Neural cell (in vitro differentiated cells): ENCODE measurements at regions not wholly inside any gene's neighbourhood (a gene's known extent, or its start where the extent isn't known, plus 50 kb on each side); places are given as distances from the start of the nearest gene placed in this dataset.

Experiments
- EP300 ChIP-seq: fragments of 450-650 bp; conservative IDR thresholded peaks from 2 replicates; pipeline ENCODE4 v1.6.1; 2014; ENCODE audit warnings: antibody characterized with exemption, mild to moderate bottlenecking, moderate library complexity; ENCODE audit not compliant: poor library complexity, severe bottlenecking
- EZH2 ChIP-seq: fragments of 200-600, 300-800 bp; shearing (Covaris generic), sonication (generic); IDR thresholded peaks from 2 replicates; pipeline ENCODE4 v1.6.1; 2014; ENCODE audit warnings: antibody characterized with exemption, low read length, borderline replicate concordance, mild to moderate bottlenecking; ENCODE audit not compliant: insufficient read depth, poor library complexity, severe bottlenecking
- MXI1 ChIP-seq: fragments of 450-650 bp; conservative IDR thresholded peaks from 2 replicates; pipeline ENCODE4 v1.6.1; 2014; ENCODE audit warnings: antibody characterized with exemption, mild to moderate bottlenecking; ENCODE audit not compliant: poor library complexity, severe bottlenecking
- POLR2AphosphoS5 ChIP-seq: IDR thresholded peaks from 2 replicates; pipeline ENCODE4 v1.6.1; 2012
- SMC3 ChIP-seq: fragments of 450-650 bp; conservative IDR thresholded peaks from 2 replicates; pipeline ENCODE4 v1.6.1; 2014; ENCODE audit warnings: antibody characterized with exemption, mild to moderate bottlenecking, moderate library complexity; ENCODE audit not compliant: poor library complexity
- TAF1 ChIP-seq: IDR thresholded peaks from 2 replicates; pipeline ENCODE4 v1.6.1; 2012; ENCODE audit warnings: low read depth
- TF ChIP-seq, protein P1 (sequence below): fragments of 450-650 bp; IDR thresholded peaks from 2 replicates; pipeline ENCODE4 v1.5.1; 2014; ENCODE audit warnings: antibody characterized with exemption, mild to moderate bottlenecking, moderate library complexity; ENCODE audit not compliant: poor library complexity, severe bottlenecking
- TF ChIP-seq, protein P2 (sequence below): IDR thresholded peaks from 2 replicates; pipeline ENCODE4 v1.6.1; 2012; ENCODE audit warnings: borderline replicate concordance

DNA sequence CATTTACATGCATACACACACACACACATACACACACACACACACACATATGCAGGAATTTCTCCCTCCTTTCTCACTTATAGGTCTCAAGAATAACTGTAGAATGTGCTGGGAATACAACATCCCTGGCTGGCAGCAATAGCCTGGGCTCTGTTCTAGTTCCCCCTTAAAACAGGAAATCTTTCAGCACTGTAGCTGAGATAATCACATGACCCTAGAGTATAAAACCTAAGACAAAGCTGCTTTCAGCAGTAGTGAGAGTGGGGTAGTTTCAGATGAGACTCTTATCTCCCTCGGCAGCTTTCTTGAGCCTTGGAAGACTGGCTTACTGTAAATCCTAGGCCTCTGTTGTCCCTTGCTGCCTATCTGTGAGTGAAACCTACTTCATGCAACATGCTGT lies 137.4 kb upstream of the AKR1E2 start:
- no peak for TF ChIP-seq EZH2
- no peak for TF ChIP-seq POLR2AphosphoS5
- no peak for TF ChIP-seq MXI1
- TF ChIP-seq TAF1: no peak
- TF ChIP-seq, protein P1, sequence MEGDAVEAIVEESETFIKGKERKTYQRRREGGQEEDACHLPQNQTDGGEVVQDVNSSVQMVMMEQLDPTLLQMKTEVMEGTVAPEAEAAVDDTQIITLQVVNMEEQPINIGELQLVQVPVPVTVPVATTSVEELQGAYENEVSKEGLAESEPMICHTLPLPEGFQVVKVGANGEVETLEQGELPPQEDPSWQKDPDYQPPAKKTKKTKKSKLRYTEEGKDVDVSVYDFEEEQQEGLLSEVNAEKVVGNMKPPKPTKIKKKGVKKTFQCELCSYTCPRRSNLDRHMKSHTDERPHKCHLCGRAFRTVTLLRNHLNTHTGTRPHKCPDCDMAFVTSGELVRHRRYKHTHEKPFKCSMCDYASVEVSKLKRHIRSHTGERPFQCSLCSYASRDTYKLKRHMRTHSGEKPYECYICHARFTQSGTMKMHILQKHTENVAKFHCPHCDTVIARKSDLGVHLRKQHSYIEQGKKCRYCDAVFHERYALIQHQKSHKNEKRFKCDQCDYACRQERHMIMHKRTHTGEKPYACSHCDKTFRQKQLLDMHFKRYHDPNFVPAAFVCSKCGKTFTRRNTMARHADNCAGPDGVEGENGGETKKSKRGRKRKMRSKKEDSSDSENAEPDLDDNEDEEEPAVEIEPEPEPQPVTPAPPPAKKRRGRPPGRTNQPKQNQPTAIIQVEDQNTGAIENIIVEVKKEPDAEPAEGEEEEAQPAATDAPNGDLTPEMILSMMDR: no peak
- TF ChIP-seq, protein P2, sequence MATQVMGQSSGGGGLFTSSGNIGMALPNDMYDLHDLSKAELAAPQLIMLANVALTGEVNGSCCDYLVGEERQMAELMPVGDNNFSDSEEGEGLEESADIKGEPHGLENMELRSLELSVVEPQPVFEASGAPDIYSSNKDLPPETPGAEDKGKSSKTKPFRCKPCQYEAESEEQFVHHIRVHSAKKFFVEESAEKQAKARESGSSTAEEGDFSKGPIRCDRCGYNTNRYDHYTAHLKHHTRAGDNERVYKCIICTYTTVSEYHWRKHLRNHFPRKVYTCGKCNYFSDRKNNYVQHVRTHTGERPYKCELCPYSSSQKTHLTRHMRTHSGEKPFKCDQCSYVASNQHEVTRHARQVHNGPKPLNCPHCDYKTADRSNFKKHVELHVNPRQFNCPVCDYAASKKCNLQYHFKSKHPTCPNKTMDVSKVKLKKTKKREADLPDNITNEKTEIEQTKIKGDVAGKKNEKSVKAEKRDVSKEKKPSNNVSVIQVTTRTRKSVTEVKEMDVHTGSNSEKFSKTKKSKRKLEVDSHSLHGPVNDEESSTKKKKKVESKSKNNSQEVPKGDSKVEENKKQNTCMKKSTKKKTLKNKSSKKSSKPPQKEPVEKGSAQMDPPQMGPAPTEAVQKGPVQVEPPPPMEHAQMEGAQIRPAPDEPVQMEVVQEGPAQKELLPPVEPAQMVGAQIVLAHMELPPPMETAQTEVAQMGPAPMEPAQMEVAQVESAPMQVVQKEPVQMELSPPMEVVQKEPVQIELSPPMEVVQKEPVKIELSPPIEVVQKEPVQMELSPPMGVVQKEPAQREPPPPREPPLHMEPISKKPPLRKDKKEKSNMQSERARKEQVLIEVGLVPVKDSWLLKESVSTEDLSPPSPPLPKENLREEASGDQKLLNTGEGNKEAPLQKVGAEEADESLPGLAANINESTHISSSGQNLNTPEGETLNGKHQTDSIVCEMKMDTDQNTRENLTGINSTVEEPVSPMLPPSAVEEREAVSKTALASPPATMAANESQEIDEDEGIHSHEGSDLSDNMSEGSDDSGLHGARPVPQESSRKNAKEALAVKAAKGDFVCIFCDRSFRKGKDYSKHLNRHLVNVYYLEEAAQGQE: no peak
- TF ChIP-seq EP300: no peak
- TF ChIP-seq SMC3: no peak
